ENCODE measurements at regions not wholly inside any gene's neighbourhood (a gene's known extent, or its start where the extent isn't known, plus 50 kb on each side); places are given as distances from the start of the nearest gene placed in this dataset.

GRCh38 chr11:134607963-134608750 is 196.1 kb upstream of the B3GAT1 start:
- no peak overlapping the region for H3K4me3 ChIP-seq (ENCODE audit: low read length)
- H3K27me3 ChIP-seq (ENCODE audit: control insufficient read depth, insufficient read depth, low read length): no peaks in the 10 kb centered on the region
- no peaks in the 10 kb centered on the region for H3K4me1 ChIP-seq (ENCODE audit: control insufficient read depth, insufficient read depth, low read length)
- DNase-seq: peak in 1 of 2 donors; percentile 13
- WGBS (ENCODE audit: insufficient coverage, low lambda C conversion rate): 20% methylated on average over 1 of the region's 7 CpGs
- no peaks in the 10 kb centered on the region for H3K9me3 ChIP-seq (ENCODE audit: control insufficient read depth, low read depth, low read length)
- no peak overlapping the region for H3K27ac ChIP-seq (ENCODE audit: low read length)
- no peaks in the 10 kb centered on the region for H3K36me3 ChIP-seq (ENCODE audit: control insufficient read depth, insufficient read depth, low read length)

GRCh38 chr11:134606251-134606650 is 194.2 kb upstream of the B3GAT1 start:
- no peak overlapping the region for H3K4me3 ChIP-seq (ENCODE audit: low read length)
- no peak overlapping the region for H3K27ac ChIP-seq (ENCODE audit: low read length)
- H3K36me3 ChIP-seq (ENCODE audit: control insufficient read depth, insufficient read depth, low read length): no peaks in the 10 kb centered on the region
- H3K27me3 ChIP-seq (ENCODE audit: control insufficient read depth, insufficient read depth, low read length): peaks cover 2% of the 10 kb centered on the region
- H3K4me1 ChIP-seq (ENCODE audit: control insufficient read depth, insufficient read depth, low read length): no peaks in the 10 kb centered on the region
- 100% methylated on average over 1 of the region's 6 CpGs for WGBS (ENCODE audit: insufficient coverage, low lambda C conversion rate)
- no peak for DNase-seq
- no peaks in the 10 kb centered on the region for H3K9me3 ChIP-seq (ENCODE audit: control insufficient read depth, low read depth, low read length)

GRCh38 chr11:134604886-134605285 is 192.8 kb upstream of the B3GAT1 start:
- no peak for DNase-seq
- H3K36me3 ChIP-seq (ENCODE audit: control insufficient read depth, insufficient read depth, low read length): no peaks in the 10 kb centered on the region
- peaks cover 2% of the 10 kb centered on the region for H3K27me3 ChIP-seq (ENCODE audit: control insufficient read depth, insufficient read depth, low read length)
- no peaks in the 10 kb centered on the region for H3K4me1 ChIP-seq (ENCODE audit: control insufficient read depth, insufficient read depth, low read length)
- WGBS (ENCODE audit: insufficient coverage, low lambda C conversion rate): no CpG with 5 or more reads among the region's 3 CpGs
- no peaks in the 10 kb centered on the region for H3K9me3 ChIP-seq (ENCODE audit: control insufficient read depth, low read depth, low read length)
- H3K4me3 ChIP-seq (ENCODE audit: low read length): no peak overlapping the region
- no peak overlapping the region for H3K27ac ChIP-seq (ENCODE audit: low read length)

GRCh38 chr11:134599299-134599771 is 187.3 kb upstream of the B3GAT1 start:
- Histone ChIP-seq H3K4me1 (ENCODE audit: control insufficient read depth, insufficient read depth, low read length) (no peaks in the 10 kb centered on the region), H3K4me3 (ENCODE audit: low read length) (no peak overlapping the region)
- 0% methylated on average over 1 of the region's 6 CpGs for WGBS (ENCODE audit: insufficient coverage, low lambda C conversion rate)

GRCh38 chr11:134598368-134598767 is 186.3 kb upstream of the B3GAT1 start:
- no CpG with 5 or more reads among the region's 5 CpGs for WGBS (ENCODE audit: insufficient coverage, low lambda C conversion rate)
- H3K4me3 ChIP-seq (ENCODE audit: low read length): no peak overlapping the region
- H3K27ac ChIP-seq (ENCODE audit: low read length): no peak overlapping the region
- peaks cover 6% of the 10 kb centered on the region for H3K27me3 ChIP-seq (ENCODE audit: control insufficient read depth, insufficient read depth, low read length)
- H3K4me1 ChIP-seq (ENCODE audit: control insufficient read depth, insufficient read depth, low read length): no peaks in the 10 kb centered on the region
- DNase-seq: no peak
- no peaks in the 10 kb centered on the region for H3K9me3 ChIP-seq (ENCODE audit: control insufficient read depth, low read depth, low read length)
- H3K36me3 ChIP-seq (ENCODE audit: control insufficient read depth, insufficient read depth, low read length): no peaks in the 10 kb centered on the region

More at GRCh38 chr11:134599299-134599771, 187.3 kb upstream of the B3GAT1 start:
- no peak overlapping the region for H3K27ac ChIP-seq (ENCODE audit: low read length)
- H3K36me3 ChIP-seq (ENCODE audit: control insufficient read depth, insufficient read depth, low read length): no peaks in the 10 kb centered on the region
- H3K9me3 ChIP-seq (ENCODE audit: control insufficient read depth, low read depth, low read length): no peaks in the 10 kb centered on the region
- DNase-seq: no peak
- H3K27me3 ChIP-seq (ENCODE audit: control insufficient read depth, insufficient read depth, low read length): peaks cover 6% of the 10 kb centered on the region

- H3K36me3 ChIP-seq (ENCODE audit: control insufficient read depth, insufficient read depth, low read length): no peaks in the 10 kb centered on the region
- no peaks in the 10 kb centered on the region for H3K4me1 ChIP-seq (ENCODE audit: control insufficient read depth, insufficient read depth, low read length)
- DNase-seq: no peak
- WGBS (ENCODE audit: insufficient coverage, low lambda C conversion rate): no CpG with 5 or more reads among the region's 8 CpGs
- H3K27ac ChIP-seq (ENCODE audit: low read length): no peak overlapping the region
- peaks cover 5% of the 10 kb centered on the region for H3K27me3 ChIP-seq (ENCODE audit: control insufficient read depth, insufficient read depth, low read length)
- H3K4me3 ChIP-seq (ENCODE audit: low read length): no peak overlapping the region
- H3K9me3 ChIP-seq (ENCODE audit: control insufficient read depth, low read depth, low read length): no peaks in the 10 kb centered on the region
These were observed 185.4 kb upstream of the B3GAT1 start for GRCh38 chr11:134597452-134597851.

- Histone ChIP-seq H3K9me3 (ENCODE audit: control insufficient read depth, low read depth, low read length) (no peaks in the 10 kb centered on the region), H3K27ac (ENCODE audit: low read length) (no peak overlapping the region), H3K4me3 (ENCODE audit: low read length) (no peak overlapping the region), H3K36me3 (ENCODE audit: control insufficient read depth, insufficient read depth, low read length) (no peaks in the 10 kb centered on the region), H3K27me3 (ENCODE audit: control insufficient read depth, insufficient read depth, low read length) (peaks cover 5% of the 10 kb centered on the region), H3K4me1 (ENCODE audit: control insufficient read depth, insufficient read depth, low read length) (no peaks in the 10 kb centered on the region)
- DNase-seq: no peak
- no CpG with 5 or more reads among the region's 3 CpGs for WGBS (ENCODE audit: insufficient coverage, low lambda C conversion rate)
These were observed 184.4 kb upstream of the B3GAT1 start for GRCh38 chr11:134596404-134596803.

- Histone ChIP-seq H3K4me3 (ENCODE audit: low read length) (no peak overlapping the region), H3K4me1 (ENCODE audit: control insufficient read depth, insufficient read depth, low read length) (no peaks in the 10 kb centered on the region), H3K27me3 (ENCODE audit: control insufficient read depth, insufficient read depth, low read length) (no peaks in the 10 kb centered on the region), H3K36me3 (ENCODE audit: control insufficient read depth, insufficient read depth, low read length) (no peaks in the 10 kb centered on the region), H3K9me3 (ENCODE audit: control insufficient read depth, low read depth, low read length) (no peaks in the 10 kb centered on the region), H3K27ac (ENCODE audit: low read length) (no peak overlapping the region)
- DNase-seq: peak in 1 of 2 donors; percentile 28
These were observed 180.4 kb upstream of the B3GAT1 start for GRCh38 chr11:134592391-134592990.

- WGBS (ENCODE audit: insufficient coverage, low lambda C conversion rate): 100% methylated on average over 2 of the region's 3 CpGs
- Histone ChIP-seq H3K4me1 (ENCODE audit: control insufficient read depth, insufficient read depth, low read length) (peaks cover 4% of the 10 kb centered on the region), H3K27me3 (ENCODE audit: control insufficient read depth, insufficient read depth, low read length) (no peaks in the 10 kb centered on the region)
These were observed 179.3 kb upstream of the B3GAT1 start for GRCh38 chr11:134591338-134591737.

GRCh38 chr11:134589129-134589528 is 177.1 kb upstream of the B3GAT1 start:
- no CpG with 5 or more reads among the region's 5 CpGs for WGBS (ENCODE audit: insufficient coverage, low lambda C conversion rate)
- H3K9me3 ChIP-seq (ENCODE audit: control insufficient read depth, low read depth, low read length): no peaks in the 10 kb centered on the region
- H3K27ac ChIP-seq (ENCODE audit: low read length): no peak overlapping the region
- no peaks in the 10 kb centered on the region for H3K36me3 ChIP-seq (ENCODE audit: control insufficient read depth, insufficient read depth, low read length)
- DNase-seq: no peak
- no peak overlapping the region for H3K4me3 ChIP-seq (ENCODE audit: low read length)
- H3K4me1 ChIP-seq (ENCODE audit: control insufficient read depth, insufficient read depth, low read length): peaks cover 16% of the 10 kb centered on the region
- H3K27me3 ChIP-seq (ENCODE audit: control insufficient read depth, insufficient read depth, low read length): no peaks in the 10 kb centered on the region

More at GRCh38 chr11:134591338-134591737, 179.3 kb upstream of the B3GAT1 start:
- H3K4me3 ChIP-seq (ENCODE audit: low read length): no peak overlapping the region
- no peaks in the 10 kb centered on the region for H3K36me3 ChIP-seq (ENCODE audit: control insufficient read depth, insufficient read depth, low read length)
- H3K27ac ChIP-seq (ENCODE audit: low read length): no peak overlapping the region
- no peak for DNase-seq
- no peaks in the 10 kb centered on the region for H3K9me3 ChIP-seq (ENCODE audit: control insufficient read depth, low read depth, low read length)

Data from large intestine (tissue), 3 donors.